KOPT-K1 (cell line): ENCODE measurements at regions not wholly inside any gene's neighbourhood (a gene's known extent, or its start where the extent isn't known, plus 50 kb on each side); places are given as distances from the start of the nearest gene placed in this dataset.
"Not testable (repeated sequence)": the region's sequence is repeated elsewhere in the genome, so short reads cannot be mapped to it uniquely, and the experiment has no call there.

Source experiments
- H3K27ac ChIP-seq: fragments of 200-600 bp; sonication (generic); 2 replicates; pipeline ENCODE4 v1.5.1; 2016; ENCODE audit warnings: antibody characterized with exemption, mild to moderate bottlenecking, low read depth, low read length; ENCODE audit not compliant: poor library complexity, severe bottlenecking
- H3K36me3 ChIP-seq: fragments of 200-600 bp; sonication (generic); 2 replicates; pipeline ENCODE4 v1.5.1; 2017; ENCODE audit warnings: antibody characterized with exemption, mild to moderate bottlenecking, low read length, moderate library complexity; ENCODE audit not compliant: insufficient read depth
- H3K9me3 ChIP-seq: fragments of 200-600 bp; sonication (generic); 2 replicates; pipeline ENCODE4 v1.5.1; 2017; ENCODE audit warnings: antibody characterized with exemption, low read length, mild to moderate bottlenecking; ENCODE audit not compliant: insufficient read depth, poor library complexity, severe bottlenecking

DNA sequence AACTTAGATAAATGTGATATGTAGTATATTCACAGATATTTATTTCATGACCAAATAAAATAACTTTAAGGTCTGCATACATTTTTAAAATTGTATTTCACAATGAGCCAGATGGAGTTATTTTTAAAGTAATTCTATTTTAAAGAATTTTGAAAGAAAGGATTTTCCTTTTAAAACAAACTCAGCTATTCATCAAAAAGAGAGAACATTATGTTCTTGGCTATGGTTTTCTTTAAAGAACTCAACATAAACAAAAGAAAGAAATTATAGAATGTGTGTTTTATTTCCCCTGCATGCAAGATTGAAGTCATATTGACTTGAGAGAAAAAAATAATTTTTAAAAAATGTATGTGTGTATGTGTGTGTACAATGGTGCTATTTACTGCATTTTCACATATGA lies 1023.6 kb upstream of the CITED2 start:
- H3K36me3 ChIP-seq = no peaks in the 10 kb centered on the region
- no peak overlapping the region for H3K27ac ChIP-seq
- H3K9me3 ChIP-seq = no peaks in the 10 kb centered on the region

DNA sequence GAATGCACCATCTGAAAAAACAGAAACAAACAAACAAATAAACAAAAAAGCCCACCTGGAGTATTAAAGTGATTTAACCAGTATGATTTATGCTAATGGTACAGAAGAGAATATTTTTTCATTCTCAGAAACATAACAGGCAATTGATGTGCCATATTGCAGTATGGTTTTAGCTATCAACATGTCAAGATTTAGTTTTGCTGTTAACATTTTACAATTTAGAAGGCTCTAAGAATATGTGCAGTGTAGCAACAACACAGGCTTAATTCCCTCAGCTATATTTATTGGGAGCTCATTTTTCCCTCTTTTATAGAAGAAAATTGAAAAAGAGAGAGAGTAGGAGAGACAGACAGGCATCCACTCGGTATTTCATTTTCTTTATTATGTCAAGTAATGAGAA lies 1022.7 kb upstream of the CITED2 start:
- H3K36me3 ChIP-seq = no peaks in the 10 kb centered on the region
- no peak overlapping the region for H3K27ac ChIP-seq
- no peaks in the 10 kb centered on the region for H3K9me3 ChIP-seq

DNA sequence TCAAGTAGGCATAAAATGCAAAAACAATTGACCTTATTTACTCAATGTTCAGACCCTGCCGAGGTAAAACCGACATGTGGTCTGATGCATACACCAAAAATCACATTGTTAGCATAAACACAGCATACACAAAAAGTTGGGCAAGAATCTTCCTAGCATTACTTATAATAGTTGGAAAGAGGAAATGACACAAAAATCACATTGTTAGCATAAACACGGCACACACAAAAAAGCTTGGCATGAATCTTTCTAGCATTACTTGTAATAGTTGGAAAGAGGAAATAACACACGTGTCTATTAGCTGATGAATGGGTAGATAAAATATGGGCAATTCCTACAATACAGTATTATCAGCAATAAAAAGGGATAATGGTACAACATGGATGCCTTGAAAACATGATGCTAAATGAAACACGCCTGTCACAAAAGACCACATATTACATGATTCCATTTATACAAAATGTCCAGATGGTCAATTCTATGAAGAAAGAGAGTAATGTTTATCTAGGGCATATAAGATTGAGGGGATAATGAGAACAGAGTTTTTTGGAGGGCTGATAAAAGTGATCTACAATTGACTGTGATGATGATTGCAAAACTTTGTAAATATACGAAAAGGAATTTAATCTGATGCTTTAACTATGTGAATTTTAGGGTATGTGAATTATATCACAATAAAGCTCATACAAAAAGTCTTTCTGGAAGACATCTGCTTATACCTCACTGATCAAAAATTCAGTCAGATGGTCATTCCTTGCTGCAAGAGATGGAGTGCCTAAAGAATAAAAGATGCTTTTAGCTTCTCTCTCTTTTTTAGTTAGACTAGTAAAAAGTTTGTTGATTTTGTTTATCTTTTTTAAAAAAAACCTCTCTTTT lies 1019.5 kb upstream of the CITED2 start:
- H3K36me3 ChIP-seq = no peaks in the 10 kb centered on the region
- no peak overlapping the region for H3K27ac ChIP-seq
- no peaks in the 10 kb centered on the region for H3K9me3 ChIP-seq

DNA sequence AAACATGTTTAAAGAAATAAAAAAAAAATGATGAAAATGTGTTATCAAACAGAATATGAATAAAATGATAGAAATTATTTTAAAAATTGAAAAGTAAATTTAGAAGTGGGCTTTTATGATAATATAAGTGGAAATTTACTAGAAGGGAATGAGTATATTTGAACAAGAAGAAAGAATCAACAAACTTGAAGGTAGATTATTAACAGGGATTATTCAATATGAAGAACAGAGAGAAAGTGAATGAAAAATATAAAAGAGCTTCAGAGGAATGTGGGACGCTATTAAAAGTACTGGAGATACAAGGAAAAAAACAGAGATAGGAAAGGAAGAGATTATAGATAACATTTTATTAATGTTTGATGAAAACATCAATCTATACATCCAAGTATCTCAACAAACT lies 1014.4 kb upstream of the CITED2 start:
- H3K27ac ChIP-seq = no peak overlapping the region
- no peaks in the 10 kb centered on the region for H3K36me3 ChIP-seq
- no peaks in the 10 kb centered on the region for H3K9me3 ChIP-seq

DNA sequence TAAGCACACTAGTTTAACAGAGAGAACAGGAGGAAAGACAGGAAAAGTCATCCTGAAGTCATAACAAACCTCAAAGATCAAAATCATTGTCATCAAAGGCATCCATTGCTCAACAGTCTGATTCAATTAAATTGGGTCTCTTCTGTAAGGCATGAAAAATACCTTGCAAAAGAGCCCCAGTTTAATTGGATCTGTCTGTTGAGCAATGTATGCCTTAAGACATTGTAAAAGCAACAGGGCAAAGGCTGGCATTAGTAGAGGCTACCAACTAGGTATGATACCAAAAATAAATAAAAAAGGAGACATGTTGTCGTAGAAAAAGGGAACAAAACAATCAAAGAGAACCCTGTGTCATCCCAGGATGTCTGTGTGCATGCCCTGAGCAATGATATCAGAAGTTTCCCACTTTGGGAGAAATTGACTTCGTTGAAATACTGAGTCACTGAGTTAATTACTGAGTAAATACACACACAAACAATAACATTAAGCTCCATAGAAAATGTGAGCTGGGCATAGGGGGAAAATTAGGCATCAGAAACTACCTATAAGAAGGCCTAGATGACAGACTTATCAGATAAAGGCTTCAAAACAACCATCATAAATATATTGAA lies 1013.8 kb upstream of the CITED2 start:
- Histone ChIP-seq H3K27ac (no peak overlapping the region), H3K9me3 (no peaks in the 10 kb centered on the region), H3K36me3 (no peaks in the 10 kb centered on the region)

DNA sequence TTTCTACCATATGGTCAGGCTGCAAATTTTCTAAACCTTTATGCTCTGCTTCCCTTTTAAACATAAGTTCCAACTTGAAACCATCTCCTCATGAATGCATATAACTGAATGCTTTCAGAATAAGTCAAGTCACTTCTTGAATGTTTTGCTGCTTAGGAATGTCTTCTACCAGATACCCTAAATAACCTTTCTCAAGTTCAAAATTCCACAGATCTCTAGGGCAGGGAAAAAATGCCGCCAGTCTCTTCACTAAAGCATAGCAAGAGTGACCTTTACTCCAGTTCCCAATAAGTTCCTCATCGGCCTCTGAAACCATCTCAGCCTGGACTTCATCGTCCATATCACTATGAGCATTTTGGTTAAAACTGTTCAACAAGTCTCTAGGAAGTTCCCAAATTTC lies 1011.2 kb upstream of the CITED2 start:
- no peaks in the 10 kb centered on the region for H3K9me3 ChIP-seq
- no peaks in the 10 kb centered on the region for H3K36me3 ChIP-seq
- H3K27ac ChIP-seq = no peak overlapping the region

DNA sequence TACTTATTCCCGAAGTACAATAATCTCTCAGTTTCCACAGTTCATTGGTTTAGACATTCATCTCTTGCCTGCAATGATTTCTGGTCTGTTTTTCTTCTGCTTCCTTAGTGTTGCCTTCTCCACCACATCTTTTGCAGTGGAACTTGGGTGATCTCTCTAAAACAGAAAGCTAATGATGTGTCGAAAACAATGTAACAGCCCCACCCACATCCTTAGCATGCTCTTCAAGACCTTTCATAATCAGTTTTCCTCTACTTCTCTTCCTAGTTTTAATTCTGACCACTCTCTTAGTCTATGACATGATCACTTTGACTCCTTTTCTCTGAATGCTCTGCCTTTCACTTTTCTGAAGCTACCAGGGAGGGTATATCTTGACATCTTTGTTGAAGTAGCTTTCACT lies 1007.9 kb upstream of the CITED2 start:
- no peaks in the 10 kb centered on the region for H3K9me3 ChIP-seq
- H3K36me3 ChIP-seq = no peaks in the 10 kb centered on the region
- H3K27ac ChIP-seq = no peak overlapping the region

DNA sequence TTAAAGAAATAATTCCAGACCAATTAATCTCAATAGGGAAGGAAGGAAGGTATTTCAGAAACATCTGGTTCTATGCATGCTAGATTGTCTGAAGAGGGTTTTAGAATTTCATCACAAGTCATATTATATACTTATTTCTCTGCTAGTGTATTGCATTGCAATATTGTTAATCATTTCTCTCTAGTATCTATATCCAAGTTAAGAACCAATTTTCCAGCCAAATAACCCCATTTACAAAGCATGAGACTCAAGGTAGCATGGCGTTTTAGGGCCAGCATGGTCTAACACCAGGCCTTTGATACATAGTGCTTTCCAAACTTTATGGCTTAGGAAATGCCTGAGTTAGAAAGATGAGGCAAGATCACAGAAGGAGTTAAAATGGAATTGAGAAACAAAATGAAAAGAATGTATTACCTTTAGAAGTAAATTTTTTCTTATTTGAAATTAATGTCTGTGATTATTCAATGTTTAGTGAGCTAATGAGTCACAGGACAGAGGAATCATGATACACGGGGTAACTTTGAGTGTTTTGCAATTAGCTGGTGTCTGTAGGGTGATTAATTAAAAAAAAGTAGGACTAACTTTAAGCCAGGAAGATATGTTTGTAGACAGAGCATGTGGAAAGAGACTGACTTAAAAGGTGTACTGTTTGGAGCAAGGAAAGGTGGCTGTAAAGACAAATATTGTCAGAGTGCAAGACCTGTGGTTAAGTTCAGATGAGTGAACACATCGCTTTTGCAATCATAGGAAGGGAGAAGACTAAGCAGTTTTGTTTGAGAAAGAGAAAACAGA lies 1006.2 kb upstream of the CITED2 start:
- no peak overlapping the region for H3K27ac ChIP-seq
- H3K9me3 ChIP-seq = no peaks in the 10 kb centered on the region
- no peaks in the 10 kb centered on the region for H3K36me3 ChIP-seq

DNA sequence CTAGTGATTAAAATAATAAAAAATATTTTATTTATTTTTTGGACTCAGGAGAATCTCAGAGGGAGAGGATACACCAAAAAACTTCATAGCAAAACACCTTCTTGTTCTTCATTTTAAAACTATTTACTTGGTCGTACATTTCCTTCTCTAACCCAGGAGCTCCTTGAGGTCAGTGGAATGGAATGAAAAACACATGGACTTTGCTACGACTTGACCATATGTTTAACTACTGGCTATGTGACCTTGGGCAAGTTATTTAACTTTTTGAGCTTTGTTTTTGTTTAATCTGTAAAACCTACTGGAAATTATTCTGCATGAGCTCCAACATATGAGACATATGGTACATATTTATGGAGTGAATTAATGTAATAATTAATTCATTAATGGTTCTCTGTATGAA lies 1005.5 kb upstream of the CITED2 start:
- Histone ChIP-seq H3K27ac (no peak overlapping the region), H3K36me3 (no peaks in the 10 kb centered on the region), H3K9me3 (no peaks in the 10 kb centered on the region)

DNA sequence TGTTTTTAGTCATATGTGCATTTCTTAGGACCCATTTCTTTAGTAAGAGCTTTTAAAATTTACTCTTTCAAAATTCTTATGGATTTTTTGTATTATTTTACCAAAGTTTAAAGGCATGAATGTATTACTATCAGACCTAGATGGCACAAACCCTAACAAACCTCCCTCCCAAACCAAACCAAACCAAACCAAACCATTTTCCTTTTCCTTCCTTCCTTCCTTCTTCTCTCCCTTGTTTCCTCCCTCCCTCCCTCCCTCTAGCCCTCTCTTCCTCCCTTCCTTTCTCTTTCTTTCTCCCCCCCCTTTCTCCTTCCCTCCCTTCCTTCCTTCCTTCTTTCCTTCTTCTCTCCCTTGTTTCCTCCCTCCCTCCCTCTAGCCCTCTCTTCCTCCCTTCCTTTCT lies 1001.8 kb upstream of the CITED2 start:
- no peaks in the 10 kb centered on the region for H3K36me3 ChIP-seq
- H3K9me3 ChIP-seq = no peaks in the 10 kb centered on the region
- H3K27ac ChIP-seq = no peak overlapping the region

DNA sequence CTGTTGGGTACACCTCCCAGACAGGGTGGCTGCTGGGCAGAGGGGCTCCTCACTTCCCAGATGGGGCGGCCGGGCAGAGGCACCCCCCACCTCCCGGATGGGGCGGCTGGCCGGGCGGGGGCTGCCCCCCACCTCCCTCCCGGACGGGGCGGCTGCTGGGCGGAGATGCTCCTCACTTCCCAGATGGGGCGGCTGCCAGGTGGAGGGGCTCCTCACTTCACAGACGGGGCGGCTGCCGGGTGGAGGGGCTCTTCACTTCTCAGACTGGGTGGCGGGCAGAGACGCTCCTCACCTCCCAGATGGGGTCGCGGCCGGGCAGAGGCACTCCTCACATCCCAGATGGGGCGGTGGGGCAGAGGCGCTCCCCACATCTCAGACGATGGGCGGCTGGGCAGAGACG lies 999.3 kb upstream of the CITED2 start:
- H3K27ac ChIP-seq, H3K36me3 ChIP-seq, H3K9me3 ChIP-seq: not testable (repeated sequence)

DNA sequence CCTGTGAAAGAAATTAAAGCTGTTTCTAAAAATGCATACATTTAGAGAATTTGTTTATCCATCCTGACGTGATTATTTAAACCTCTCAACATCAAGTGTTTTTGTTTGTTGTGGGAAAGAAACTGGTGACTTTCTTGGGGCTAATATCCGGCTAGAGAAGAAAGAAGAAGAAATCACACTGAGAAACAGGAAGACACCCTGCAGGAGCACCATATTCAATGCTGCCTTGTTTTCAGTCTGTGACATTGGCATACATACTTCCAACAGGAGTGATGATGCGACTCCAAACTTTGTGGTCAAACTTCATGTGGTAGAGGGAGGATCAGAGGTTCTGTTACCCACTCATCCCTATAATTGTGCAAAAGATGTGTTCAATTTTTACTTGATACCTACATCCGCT lies 997.6 kb upstream of the CITED2 start:
- H3K36me3 ChIP-seq = no peaks in the 10 kb centered on the region
- no peak overlapping the region for H3K27ac ChIP-seq

DNA sequence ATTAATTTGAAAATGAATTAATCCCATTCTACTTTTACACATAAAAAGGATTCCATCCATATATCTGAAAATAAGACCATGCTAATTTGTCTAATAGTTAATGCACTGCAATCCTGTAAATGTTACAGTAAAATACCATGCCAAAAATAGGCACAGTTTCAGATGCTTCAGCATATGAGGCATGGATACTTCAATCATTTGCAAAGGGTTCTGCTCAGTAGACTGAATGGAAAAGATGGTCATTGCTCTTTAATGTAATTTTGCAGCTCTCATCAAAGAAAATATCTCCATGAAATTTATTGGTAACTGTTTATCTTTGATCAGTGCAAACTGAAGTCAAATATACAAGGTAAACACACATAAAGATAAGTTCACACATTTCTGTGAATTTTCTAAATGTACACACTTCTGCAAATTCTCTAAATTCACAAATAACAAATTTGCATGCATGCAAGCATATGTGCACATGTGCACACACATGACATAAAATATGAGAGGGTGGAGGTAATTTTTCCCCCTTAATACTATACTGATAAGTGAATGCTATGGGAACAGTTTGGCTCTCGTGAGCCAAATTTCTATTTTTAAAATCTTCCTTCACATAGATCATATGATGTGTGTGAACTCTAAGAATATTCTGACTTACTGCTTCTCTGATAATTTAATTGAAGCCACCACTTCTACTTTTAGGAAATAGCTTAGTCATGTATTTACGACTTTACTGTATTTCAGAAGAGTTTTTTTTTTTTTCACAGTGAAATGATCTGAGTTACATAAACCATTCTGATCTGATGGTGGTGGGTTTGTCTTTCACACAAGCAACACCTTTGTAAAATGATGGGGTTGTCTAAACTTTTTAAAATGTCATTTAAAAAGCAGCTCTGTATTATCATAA lies 996.8 kb upstream of the CITED2 start:
- Histone ChIP-seq H3K9me3 (no peaks in the 10 kb centered on the region), H3K27ac (no peak overlapping the region), H3K36me3 (no peaks in the 10 kb centered on the region)

More for the DNA sequence above, 997.6 kb upstream of the CITED2 start:
- H3K9me3 ChIP-seq = no peaks in the 10 kb centered on the region

DNA sequence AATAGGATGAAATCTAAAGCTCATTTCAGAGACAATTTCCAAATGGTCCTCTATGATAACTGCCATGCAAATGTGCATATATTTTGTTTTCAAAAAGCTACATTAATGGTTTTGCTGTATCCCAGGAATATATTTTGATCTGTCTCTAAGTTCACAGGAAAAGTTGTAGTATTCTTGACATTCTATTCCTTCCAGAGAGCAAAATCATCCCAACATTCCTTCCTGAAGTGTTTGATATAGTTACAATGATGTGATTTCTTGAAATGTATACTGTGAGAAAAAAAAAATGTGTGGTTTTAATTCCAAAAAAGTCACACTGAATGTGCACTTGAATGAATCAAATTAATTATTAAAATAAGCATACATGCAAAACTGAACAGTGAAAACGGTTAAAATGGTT lies 996.0 kb upstream of the CITED2 start:
- Histone ChIP-seq H3K36me3 (no peaks in the 10 kb centered on the region), H3K9me3 (no peaks in the 10 kb centered on the region), H3K27ac (no peak overlapping the region)

DNA sequence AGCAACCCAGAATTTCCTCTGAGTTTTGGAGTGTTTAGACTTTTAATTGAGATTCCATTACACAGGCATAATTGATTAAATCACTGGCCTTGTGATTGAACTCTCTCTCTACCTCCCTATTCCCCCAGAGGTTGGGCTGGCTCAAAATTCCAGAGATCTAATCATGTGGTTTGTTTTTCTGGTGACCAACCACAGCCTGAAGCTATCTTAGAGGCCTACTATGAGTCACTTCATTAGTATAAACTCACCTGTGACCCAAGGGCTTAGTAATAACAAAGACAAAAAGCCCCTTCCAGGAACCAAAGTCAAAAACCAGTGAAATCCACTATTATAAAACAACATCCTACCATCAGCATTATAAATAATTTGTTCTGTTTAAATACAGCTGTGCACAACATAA lies 992.5 kb upstream of the CITED2 start:
- H3K9me3 ChIP-seq = peaks cover 16% of the 10 kb centered on the region
- H3K36me3 ChIP-seq = no peaks in the 10 kb centered on the region
- no peak overlapping the region for H3K27ac ChIP-seq
